ENCODE measurements at regions not wholly inside any gene's neighbourhood (a gene's known extent, or its start where the extent isn't known, plus 50 kb on each side); places are given as distances from the start of the nearest gene placed in this dataset.

DNA sequence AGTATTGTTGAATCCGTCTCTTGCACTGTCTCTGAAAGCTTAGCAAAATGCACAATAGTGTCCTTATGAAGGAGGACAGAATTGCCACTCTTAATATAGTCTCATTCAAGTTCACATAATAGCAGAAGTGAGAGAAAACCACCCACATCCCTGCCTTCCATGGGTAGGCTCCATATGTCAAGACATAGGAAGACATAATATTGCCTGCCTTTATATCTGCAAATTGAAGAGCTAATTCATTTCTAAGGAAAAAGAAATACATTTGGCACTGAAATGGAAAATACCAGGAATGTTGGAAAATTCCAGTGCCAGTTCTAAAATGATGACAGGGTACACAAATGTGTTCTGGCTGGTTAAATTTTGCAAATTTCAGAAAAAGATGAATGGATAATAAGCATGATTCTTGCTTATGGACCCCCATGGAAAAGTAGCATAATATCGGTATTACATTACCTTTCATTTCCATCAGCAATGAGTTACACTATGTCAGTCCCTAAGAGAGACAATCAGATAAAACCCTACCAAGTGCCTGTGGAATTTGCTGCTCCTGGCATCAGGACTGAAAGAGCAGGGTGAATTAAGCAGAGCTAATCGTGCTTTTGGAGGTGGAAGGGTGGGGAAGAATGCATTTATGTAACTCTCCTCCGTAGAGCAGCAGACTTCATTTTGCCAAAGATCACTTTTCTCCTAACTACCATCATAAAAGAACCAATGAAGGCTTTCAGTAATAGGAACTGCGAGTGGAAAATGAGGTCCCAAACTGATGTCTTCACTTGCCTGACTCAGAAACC lies 312.6 kb downstream of the FGFR2 start:
- Histone ChIP-seq H3K27ac (no peak overlapping the region), H3K36me3 (replicated peaks) (no peaks in the 10 kb centered on the region), H3K27me3 (replicated peaks) (no peaks in the 10 kb centered on the region), H3K4me3 (ENCODE audit: low read depth, low read length) (no peak overlapping the region)
- TF ChIP-seq CTCF (IDR thresholded peaks at IDR 0.05; ENCODE audit: low read depth, low read length, missing control alignments) = no peak
- DNase-seq = no peak
- in situ Hi-C loops (cut with HindIII; ENCODE audit: low pct_ligation_motif_present, low sequenced_read_pairs) = no loop called here

DNA sequence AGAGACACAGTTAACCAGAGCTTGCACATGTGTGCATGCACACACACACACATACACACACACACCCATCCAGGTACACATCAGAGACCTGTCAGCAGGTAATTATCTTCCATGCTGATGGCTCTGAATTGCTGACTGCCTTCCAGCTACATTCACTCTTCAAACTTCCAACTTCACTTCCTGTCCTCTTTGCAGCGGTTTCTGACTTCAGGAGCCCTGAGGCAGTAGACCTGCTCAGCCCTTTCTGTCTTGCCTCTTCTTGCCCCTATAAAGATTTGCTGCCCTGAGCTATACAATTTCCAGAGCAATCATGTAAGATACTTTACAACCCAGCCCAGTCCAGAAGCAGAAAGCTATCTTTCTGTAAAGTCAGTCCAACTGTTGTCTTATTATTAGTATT lies 310.2 kb downstream of the FGFR2 start:
- no peak for DNase-seq
- Histone ChIP-seq H3K4me3 (ENCODE audit: low read depth, low read length) (no peak overlapping the region), H3K36me3 (replicated peaks) (no peaks in the 10 kb centered on the region), H3K27ac (no peak overlapping the region), H3K27me3 (replicated peaks) (no peaks in the 10 kb centered on the region)
- no peak for TF ChIP-seq CTCF (IDR thresholded peaks at IDR 0.05; ENCODE audit: low read depth, low read length, missing control alignments)
- in situ Hi-C loops (cut with HindIII; ENCODE audit: low pct_ligation_motif_present, low sequenced_read_pairs) = no loop called here

DNA sequence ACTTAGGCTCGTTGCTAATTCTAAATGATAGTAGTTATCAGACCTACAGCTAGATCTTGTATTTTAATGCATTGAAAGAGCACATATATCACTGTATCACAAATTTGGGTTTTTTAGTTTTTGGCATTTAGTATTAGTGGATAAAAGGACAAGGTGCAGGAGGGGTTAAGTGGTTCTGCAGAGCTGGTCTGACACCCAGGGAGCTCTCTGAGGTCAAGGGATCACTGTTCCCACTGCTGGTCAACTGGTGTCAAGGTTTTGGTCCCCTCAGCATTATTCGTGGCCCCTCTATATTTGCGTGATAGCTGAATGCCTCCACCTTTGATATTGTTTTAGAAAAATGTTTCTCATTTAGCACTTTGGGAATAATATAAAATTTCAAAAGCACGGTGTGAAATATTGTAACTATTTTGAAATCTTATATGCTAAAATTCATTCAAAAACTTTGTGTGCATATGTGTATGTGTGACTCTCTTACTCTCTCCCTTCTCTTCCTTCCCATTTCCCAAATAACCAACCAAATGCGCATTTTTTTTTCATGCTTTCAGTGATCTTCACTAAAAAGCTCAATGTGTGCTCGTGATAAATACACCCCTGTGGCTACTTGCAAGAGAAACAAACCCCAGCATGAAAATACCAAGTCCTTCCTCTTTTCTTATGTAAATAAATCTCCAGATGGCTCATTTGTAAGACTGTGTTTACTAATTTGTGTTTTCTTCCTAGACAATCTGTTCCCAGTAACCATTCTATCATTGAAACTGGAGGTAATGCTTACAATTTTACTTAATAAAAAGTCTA lies 309.2 kb downstream of the FGFR2 start:
- in situ Hi-C loops (cut with HindIII; ENCODE audit: low pct_ligation_motif_present, low sequenced_read_pairs) = no loop called here
- no peak overlapping the region for H3K4me3 ChIP-seq (ENCODE audit: low read depth, low read length)
- H3K27ac ChIP-seq = no peak overlapping the region
- H3K36me3 ChIP-seq (replicated peaks) = no peaks in the 10 kb centered on the region
- DNase-seq = no peak
- H3K27me3 ChIP-seq (replicated peaks) = no peaks in the 10 kb centered on the region
- no peak for TF ChIP-seq CTCF (IDR thresholded peaks at IDR 0.05; ENCODE audit: low read depth, low read length, missing control alignments)

DNA sequence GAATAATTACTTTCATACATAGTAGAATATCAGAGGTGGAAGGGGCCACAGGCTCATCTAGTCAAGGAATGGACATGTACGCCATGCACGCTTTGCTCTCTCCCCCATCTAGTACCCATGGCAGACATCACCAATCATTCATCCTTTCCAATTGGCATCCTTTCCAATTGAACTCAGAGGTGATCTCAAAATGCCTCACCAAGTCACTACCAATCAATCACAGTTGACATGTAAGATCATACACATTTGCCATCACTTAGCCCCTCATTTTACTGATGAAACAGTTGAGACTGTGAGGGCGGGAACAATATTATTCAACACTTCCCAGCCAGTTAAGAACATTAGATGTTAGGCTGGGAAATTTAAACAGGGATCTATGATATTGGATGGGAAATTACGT lies 308.4 kb downstream of the FGFR2 start:
- no peak overlapping the region for H3K4me3 ChIP-seq (ENCODE audit: low read depth, low read length)
- no peak overlapping the region for H3K27ac ChIP-seq
- H3K36me3 ChIP-seq (replicated peaks) = no peaks in the 10 kb centered on the region
- H3K27me3 ChIP-seq (replicated peaks) = no peaks in the 10 kb centered on the region
- TF ChIP-seq CTCF (IDR thresholded peaks at IDR 0.05; ENCODE audit: low read depth, low read length, missing control alignments) = no peak
- no peak for DNase-seq
- in situ Hi-C loops (cut with HindIII; ENCODE audit: low pct_ligation_motif_present, low sequenced_read_pairs) = no loop called here

DNA sequence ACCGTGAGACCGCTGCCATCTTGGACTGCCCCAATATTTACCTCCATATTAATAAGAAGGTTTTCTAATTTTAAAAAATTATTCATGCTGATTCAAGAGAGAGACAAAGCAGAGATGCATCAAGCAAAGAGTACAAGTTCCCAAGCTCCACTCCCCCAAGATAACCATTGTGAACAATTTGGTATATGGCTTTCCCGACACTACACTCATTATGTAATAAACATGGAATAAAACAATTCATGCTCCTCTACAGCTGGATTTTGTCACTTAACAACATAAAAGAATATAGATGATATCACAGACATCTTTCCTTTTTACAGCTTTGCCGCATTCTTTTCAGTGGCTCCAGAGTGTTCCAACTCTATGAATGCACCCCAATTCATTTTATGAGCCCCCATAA lies 307.6 kb downstream of the FGFR2 start:
- in situ Hi-C loops (cut with HindIII; ENCODE audit: low pct_ligation_motif_present, low sequenced_read_pairs) = no loop called here
- Histone ChIP-seq H3K27ac (no peak overlapping the region), H3K36me3 (replicated peaks) (no peaks in the 10 kb centered on the region), H3K4me3 (ENCODE audit: low read depth, low read length) (no peak overlapping the region), H3K27me3 (replicated peaks) (no peaks in the 10 kb centered on the region)
- TF ChIP-seq CTCF (IDR thresholded peaks at IDR 0.05; ENCODE audit: low read depth, low read length, missing control alignments) = no peak
- no peak for DNase-seq
